Sciatic nerve (tissue), 2 donors: ENCODE measurements at regions not wholly inside any gene's neighbourhood (a gene's known extent, or its start where the extent isn't known, plus 50 kb on each side); places are given as distances from the start of the nearest gene placed in this dataset.

Source experiments
- ATAC-seq: fragments of 200-7000 bp; cut with Tn5 transposase; one replicate; pipeline ENCODE4 v1.9.1; 2020; ENCODE audit warnings: mild to moderate bottlenecking, moderate library complexity
- DNase-seq: peaks from one replicate; pipeline ENCODE4 v3.0.0-alpha.2; 2020; ENCODE audit warnings: low spot score
- intact Hi-C: fragments of 100-400 bp; cut with DNase I; formaldehyde crosslinking; loops from one replicate; pipeline ENCODE4 v1.14.2; 2022
- donor health status: DM: no; HTN: no; CAD: no.
- donor health status: DM: no; HTN: no; CAD: no.

DNA sequence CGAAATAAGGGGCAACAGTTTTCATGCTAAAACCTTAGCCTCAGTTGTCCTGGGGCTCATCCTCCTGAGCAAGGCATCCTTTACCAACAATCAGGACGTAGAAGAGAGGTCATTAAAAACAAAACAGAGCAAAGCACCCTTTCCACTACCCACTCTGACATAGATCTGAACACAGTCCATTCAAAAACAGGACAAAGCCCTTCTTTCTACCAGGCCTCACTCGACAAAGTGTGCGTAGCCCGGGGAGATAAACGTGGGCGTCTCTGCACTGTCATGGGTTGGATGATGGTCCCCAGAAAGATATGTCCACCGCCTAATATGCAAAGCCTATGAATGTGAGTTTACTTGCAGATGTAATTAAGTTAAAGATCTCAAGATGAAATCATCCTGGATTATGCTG is 60.6 kb upstream of the TAS2R1 start:
- DNase-seq (no peak), ATAC-seq (peak; percentile 46)
- intact Hi-C loops, result no loop called here

DNA sequence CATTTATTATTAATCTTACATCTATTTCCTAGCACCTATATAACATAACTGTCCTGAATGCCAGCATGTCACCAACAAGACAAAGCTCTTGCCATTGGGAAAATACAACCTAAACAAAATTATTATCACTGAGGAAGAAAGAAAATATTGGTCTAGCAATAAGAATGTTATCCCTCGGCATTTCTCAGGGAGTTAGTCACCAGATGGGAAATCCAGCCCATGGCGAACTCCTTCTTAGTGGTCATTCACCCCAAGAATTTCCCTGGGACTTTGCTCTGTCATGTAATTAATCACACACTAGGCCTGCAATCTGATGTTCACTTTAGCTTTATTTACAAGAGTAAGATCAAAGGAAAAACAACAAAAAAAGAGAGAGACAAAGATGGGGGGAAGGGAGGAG is 56.1 kb upstream of the TAS2R1 start:
- DNase-seq, result no peak
- intact Hi-C loops, result no loop called here
- no peak for ATAC-seq

DNA sequence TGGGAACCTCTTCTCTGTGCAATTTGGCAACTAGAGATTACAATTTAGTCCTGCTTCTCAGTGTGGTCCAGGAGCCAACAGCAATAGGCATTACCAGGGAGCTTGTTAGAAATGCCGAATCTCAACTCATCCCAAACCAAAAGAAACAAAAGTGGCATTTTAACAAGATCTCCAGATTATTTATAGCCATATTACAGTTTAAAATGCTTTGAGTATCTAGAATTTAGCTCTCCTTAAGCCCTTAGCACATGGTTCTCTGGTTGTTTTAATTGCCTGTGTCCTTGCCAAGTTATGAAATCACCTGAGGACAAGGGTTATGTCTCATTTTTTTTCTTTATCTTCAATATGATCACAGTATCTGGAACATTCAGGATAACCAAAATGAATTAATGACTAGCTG is 51.6 kb upstream of the TAS2R1 start:
- no peak for ATAC-seq
- DNase-seq, result no peak
- intact Hi-C loops, result no loop called here
